AG04450 (cell line): ENCODE measurements at regions not wholly inside any gene's neighbourhood (a gene's known extent, or its start where the extent isn't known, plus 50 kb on each side); places are given as distances from the start of the nearest gene placed in this dataset.

Experiments used
- CTCF ChIA-PET: fragments of 300-600, 350-600 bp; formaldehyde crosslinking; extraction: SDS; loops from one replicate; lab custom pipeline; 2022; ENCODE audit warnings: antibody characterized with exemption, inconsistent platforms; lab: Charles Lee
- POLR2A ChIA-PET: fragments of 350-600 bp; formaldehyde crosslinking; extraction: SDS; loops from one replicate; lab custom pipeline; 2021; ENCODE audit warnings: antibody characterized with exemption, inconsistent platforms; lab: Yijun Ruan, JAX
- DNase-seq: peaks from one replicate; pipeline ENCODE4 v3.0.0-alpha.2; 2011; ENCODE audit warnings: low read depth, low spot score
- H3K27ac ChIP-seq: one replicate; pipeline ENCODE4 v1.5.1; 2012; ENCODE audit warnings: low read depth, low read length, control low read depth
- H3K27me3 ChIP-seq: one replicate; pipeline ENCODE4 v1.6.0; 2012; ENCODE audit warnings: low read length; ENCODE audit not compliant: control insufficient read depth, insufficient read depth
- H3K4me3 ChIP-seq: 2 replicates; pipeline ENCODE4 v1.5.1; 2011; ENCODE audit warnings: mild to moderate bottlenecking, low read depth, low read length, control low read depth
- H3K9me3 ChIP-seq: 2 replicates; pipeline ENCODE4 v1.5.1; 2012; ENCODE audit warnings: low read length; ENCODE audit not compliant: control insufficient read depth, insufficient read depth
- TF ChIP-seq, protein P1 (sequence below): IDR thresholded peaks from 2 replicates; pipeline ENCODE4 v1.5.1; 2011; ENCODE audit warnings: low read depth, low read length, control low read depth, inconsistent platforms

GRCh38 chr14:41120402-41120801 lies 486.3 kb upstream of the LRFN5 start:
- POLR2A ChIA-PET = no interaction called here
- Histone ChIP-seq H3K27me3 (no peaks in the 10 kb centered on the region), H3K4me3 (no peak overlapping the region), H3K9me3 (peaks cover 3% of the 10 kb centered on the region; the same call in 1 of the 2 replicates), H3K27ac (no peak overlapping the region)
- TF ChIP-seq, protein P1, sequence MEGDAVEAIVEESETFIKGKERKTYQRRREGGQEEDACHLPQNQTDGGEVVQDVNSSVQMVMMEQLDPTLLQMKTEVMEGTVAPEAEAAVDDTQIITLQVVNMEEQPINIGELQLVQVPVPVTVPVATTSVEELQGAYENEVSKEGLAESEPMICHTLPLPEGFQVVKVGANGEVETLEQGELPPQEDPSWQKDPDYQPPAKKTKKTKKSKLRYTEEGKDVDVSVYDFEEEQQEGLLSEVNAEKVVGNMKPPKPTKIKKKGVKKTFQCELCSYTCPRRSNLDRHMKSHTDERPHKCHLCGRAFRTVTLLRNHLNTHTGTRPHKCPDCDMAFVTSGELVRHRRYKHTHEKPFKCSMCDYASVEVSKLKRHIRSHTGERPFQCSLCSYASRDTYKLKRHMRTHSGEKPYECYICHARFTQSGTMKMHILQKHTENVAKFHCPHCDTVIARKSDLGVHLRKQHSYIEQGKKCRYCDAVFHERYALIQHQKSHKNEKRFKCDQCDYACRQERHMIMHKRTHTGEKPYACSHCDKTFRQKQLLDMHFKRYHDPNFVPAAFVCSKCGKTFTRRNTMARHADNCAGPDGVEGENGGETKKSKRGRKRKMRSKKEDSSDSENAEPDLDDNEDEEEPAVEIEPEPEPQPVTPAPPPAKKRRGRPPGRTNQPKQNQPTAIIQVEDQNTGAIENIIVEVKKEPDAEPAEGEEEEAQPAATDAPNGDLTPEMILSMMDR = no peak
- DNase-seq = no peak
- CTCF ChIA-PET = no interaction called here

- ChIA-PET CTCF (no interaction called here), POLR2A (no interaction called here)
- no peak overlapping the region for H3K27ac ChIP-seq
- no peak overlapping the region for H3K4me3 ChIP-seq
- peaks cover 4% of the 10 kb centered on the region; the same call in 1 of the 2 replicates for H3K9me3 ChIP-seq
- no peak for DNase-seq
- no peaks in the 10 kb centered on the region for H3K27me3 ChIP-seq
- TF ChIP-seq, protein P1 = no peak
Measured at GRCh38 chr14:41096131-41096530, 510.5 kb upstream of the LRFN5 start.

DNA sequence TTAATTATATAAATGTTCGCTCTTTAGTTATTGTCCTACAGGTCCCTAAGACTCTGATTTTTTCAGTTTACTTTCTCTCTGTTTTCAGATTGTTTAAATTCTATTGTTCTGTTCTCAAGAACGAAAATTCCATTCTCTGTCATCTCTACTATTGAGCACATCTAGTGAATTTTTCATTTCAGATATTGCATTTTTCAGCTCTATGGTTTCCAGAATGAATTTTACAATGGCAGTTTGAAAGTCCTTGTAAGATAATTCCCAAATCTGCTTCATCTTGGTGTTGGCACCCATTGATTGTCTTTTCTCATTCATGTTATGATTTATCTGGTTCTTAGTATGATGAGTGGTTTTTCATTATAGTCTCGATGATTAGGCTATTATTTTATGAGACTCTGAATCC lies 519.6 kb upstream of the LRFN5 start:
- H3K4me3 ChIP-seq = no peak overlapping the region
- no peak for DNase-seq
- H3K27ac ChIP-seq = no peak overlapping the region
- H3K27me3 ChIP-seq = no peaks in the 10 kb centered on the region
- ChIA-PET CTCF (no interaction called here), POLR2A (no interaction called here)
- TF ChIP-seq, protein P1 = no peak
- H3K9me3 ChIP-seq = no peaks in the 10 kb centered on the region; the same call in none of the 2 replicates

DNA sequence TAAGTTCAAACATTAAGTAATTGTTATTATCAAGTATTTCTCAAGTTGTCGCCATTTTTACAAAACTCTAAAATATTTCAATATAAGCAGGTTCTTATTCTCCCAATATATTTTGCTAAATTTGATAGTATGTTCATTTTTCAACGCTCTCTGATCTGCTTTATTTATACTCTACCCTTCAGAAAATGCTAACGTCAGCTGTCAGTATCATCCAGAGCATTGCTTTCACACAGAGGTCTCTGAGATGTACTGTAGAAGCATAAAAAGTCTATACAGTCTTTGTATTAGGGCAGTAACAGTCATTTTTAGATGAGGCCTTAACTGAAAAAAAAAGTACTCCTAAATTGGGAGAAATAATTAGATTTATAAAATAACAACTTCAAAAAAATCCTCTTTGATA lies 533.1 kb upstream of the LRFN5 start:
- TF ChIP-seq, protein P1 = no peak
- no peak for DNase-seq
- ChIA-PET POLR2A (no interaction called here), CTCF (no interaction called here)
- Histone ChIP-seq H3K9me3 (peaks cover 5% of the 10 kb centered on the region; the same call in 1 of the 2 replicates), H3K27ac (no peak overlapping the region), H3K27me3 (no peaks in the 10 kb centered on the region), H3K4me3 (no peak overlapping the region)

DNA sequence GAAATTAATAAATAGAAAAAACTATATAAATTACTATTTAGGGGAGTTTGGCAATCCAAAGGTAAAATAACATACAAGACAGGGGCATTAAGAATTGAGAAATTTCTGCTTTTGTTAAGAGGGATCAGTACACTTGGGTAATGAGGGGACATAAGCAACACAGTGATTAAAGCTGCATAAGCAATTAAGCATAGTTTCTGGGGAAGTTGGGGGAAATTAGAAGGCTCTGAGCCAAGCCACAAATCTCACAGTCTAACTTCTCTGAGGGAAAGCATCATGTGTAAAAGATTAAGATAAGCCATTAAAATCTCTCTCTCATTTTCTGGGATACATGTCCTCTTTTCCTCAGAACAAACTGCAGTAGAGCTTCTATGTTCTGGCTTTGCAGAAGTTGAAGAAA lies 533.9 kb upstream of the LRFN5 start:
- POLR2A ChIA-PET = no interaction called here
- no peak overlapping the region for H3K27ac ChIP-seq
- TF ChIP-seq, protein P1 = no peak
- H3K4me3 ChIP-seq = no peak overlapping the region
- H3K9me3 ChIP-seq = peaks cover 5% of the 10 kb centered on the region; the same call in 1 of the 2 replicates
- CTCF ChIA-PET = no interaction called here
- H3K27me3 ChIP-seq = no peaks in the 10 kb centered on the region
- no peak for DNase-seq
